WTC11 (cell line): ENCODE measurements at regions not wholly inside any gene's neighbourhood (a gene's known extent, or its start where the extent isn't known, plus 50 kb on each side); places are given as distances from the start of the nearest gene placed in this dataset.
"Not testable (repeated sequence)": the region's sequence is repeated elsewhere in the genome, so short reads cannot be mapped to it uniquely, and the experiment has no call there.

Experiments
- ATF2 ChIP-seq: sonication (generic); formaldehyde crosslinking; IDR thresholded peaks from 2 replicates; pipeline ENCODE4 v1.8.1; 2022; ENCODE audit warnings: low read depth, missing genetic modification reagents, borderline replicate concordance
- GABPB1 ChIP-seq: sonication (generic); formaldehyde crosslinking; IDR thresholded peaks from 2 replicates; pipeline ENCODE4 v1.8.1; 2023; ENCODE audit warnings: mild to moderate bottlenecking, missing genetic modification reagents
- TEAD4 ChIP-seq: sonication (generic); formaldehyde crosslinking; IDR thresholded peaks from 2 replicates; pipeline ENCODE4 v1.8.0; 2022; ENCODE audit warnings: mild to moderate bottlenecking, missing genetic modification reagents
- ZNF317 ChIP-seq: sonication (generic); formaldehyde crosslinking; IDR thresholded peaks from 2 replicates; pipeline ENCODE4 v1.8.1; 2023; ENCODE audit warnings: low read depth, mild to moderate bottlenecking, moderate library complexity, missing genetic modification reagents, borderline replicate concordance

- not testable (repeated sequence) for TF ChIP-seq ATF2 (CRISPR knock-in tag); TEAD4; GABPB1 (CRISPR knock-in tag); ZNF317 (CRISPR knock-in tag)
Observed at GRCh38 chr13:18285663-18286062, 896.0 kb downstream of the TUBA3C start.
